ENCODE measurements at regions not wholly inside any gene's neighbourhood (a gene's known extent, or its start where the extent isn't known, plus 50 kb on each side); places are given as distances from the start of the nearest gene placed in this dataset.

GRCh38 chr10:127797339-127797738 lies 60.4 kb downstream of the FOXI2 start:
- Histone ChIP-seq H3K27me3 (ENCODE audit: insufficient read depth, poor library complexity, severe bottlenecking) (no peaks in the 10 kb centered on the region), H3K27ac (replicated peaks) (no peak overlapping the region), H3K4me3 (replicated peaks; ENCODE audit: insufficient read depth, low read length) (no peak overlapping the region)
- no peak for DNase-seq (ENCODE audit: low read depth in 1 of 2, low spot score in 1 of 2)
- TF ChIP-seq REST (IDR thresholded peaks at IDR 0.05; ENCODE audit: insufficient replicate concordance, low read depth) = no peak
- TF ChIP-seq SPI1 (IDR thresholded peaks at IDR 0.05; ENCODE audit: borderline replicate concordance, low read depth) = no peak
- TF ChIP-seq POLR2AphosphoS5 (IDR thresholded peaks at IDR 0.05; ENCODE audit: low read depth) = no peak
- no peak for TF ChIP-seq CTCF (IDR thresholded peaks at IDR 0.05; ENCODE audit: insufficient read depth, low read length)
- TF ChIP-seq GABPA (IDR thresholded peaks at IDR 0.05; ENCODE audit: low read depth) = no peak

GRCh38 chr10:127798111-127798510 lies 61.1 kb downstream of the FOXI2 start:
- Histone ChIP-seq H3K27me3 (ENCODE audit: insufficient read depth, poor library complexity, severe bottlenecking) (no peaks in the 10 kb centered on the region), H3K27ac (replicated peaks) (no peak overlapping the region), H3K4me3 (replicated peaks; ENCODE audit: insufficient read depth, low read length) (no peak overlapping the region)
- no peak for DNase-seq (ENCODE audit: low read depth in 1 of 2, low spot score in 1 of 2)
- TF ChIP-seq GABPA (IDR thresholded peaks at IDR 0.05; ENCODE audit: low read depth) (no peak), SPI1 (IDR thresholded peaks at IDR 0.05; ENCODE audit: borderline replicate concordance, low read depth) (no peak), CTCF (IDR thresholded peaks at IDR 0.05; ENCODE audit: insufficient read depth, low read length) (no peak), POLR2AphosphoS5 (IDR thresholded peaks at IDR 0.05; ENCODE audit: low read depth) (no peak), REST (IDR thresholded peaks at IDR 0.05; ENCODE audit: insufficient replicate concordance, low read depth) (no peak)

- H3K27ac ChIP-seq (replicated peaks) = no peak overlapping the region
- TF ChIP-seq POLR2AphosphoS5 (IDR thresholded peaks at IDR 0.05; ENCODE audit: low read depth) = no peak
- TF ChIP-seq GABPA (IDR thresholded peaks at IDR 0.05; ENCODE audit: low read depth) = no peak
- TF ChIP-seq CTCF (IDR thresholded peaks at IDR 0.05; ENCODE audit: insufficient read depth, low read length) = no peak
- TF ChIP-seq SPI1 (IDR thresholded peaks at IDR 0.05; ENCODE audit: borderline replicate concordance, low read depth) = no peak
- TF ChIP-seq REST (IDR thresholded peaks at IDR 0.05; ENCODE audit: insufficient replicate concordance, low read depth) = peak; percentile 75
- no peaks in the 10 kb centered on the region for H3K27me3 ChIP-seq (ENCODE audit: insufficient read depth, poor library complexity, severe bottlenecking)
- DNase-seq (ENCODE audit: low read depth in 1 of 2, low spot score in 1 of 2) = no peak
- no peak overlapping the region for H3K4me3 ChIP-seq (replicated peaks; ENCODE audit: insufficient read depth, low read length)
Measured at GRCh38 chr10:127801302-127801701, 64.3 kb downstream of the FOXI2 start.

Measured in HL-60 (cell line).